ENCODE measurements at regions not wholly inside any gene's neighbourhood (a gene's known extent, or its start where the extent isn't known, plus 50 kb on each side); places are given as distances from the start of the nearest gene placed in this dataset.

- Histone ChIP-seq H3K4me3 (ENCODE audit: low read length) (no peak overlapping the region), H3K9ac (ENCODE audit: low read length) (no peak overlapping the region), H3K9me3 (ENCODE audit: control insufficient read depth, low read length) (no peaks in the 10 kb centered on the region), H3K4me1 (ENCODE audit: control insufficient read depth, insufficient read depth, low read length) (peaks cover 21% of the 10 kb centered on the region), H3K27me3 (replicated peaks; ENCODE audit: control insufficient read depth, insufficient read depth, low read length) (no peaks in the 10 kb centered on the region), H3K36me3 (ENCODE audit: control insufficient read depth, insufficient read depth, low read length, severe bottlenecking) (no peaks in the 10 kb centered on the region)
- no peak for DNase-seq (ENCODE audit: low read depth)
These were observed 187.0 kb upstream of the EDNRB start for GRCh38 chr13:78105656-78106055.

- Histone ChIP-seq H3K9me3 (ENCODE audit: control insufficient read depth, low read length) (no peaks in the 10 kb centered on the region), H3K27me3 (replicated peaks; ENCODE audit: control insufficient read depth, insufficient read depth, low read length) (no peaks in the 10 kb centered on the region), H3K4me3 (ENCODE audit: low read length) (no peak overlapping the region), H3K9ac (ENCODE audit: low read length) (peak overlapping the region; percentile 4), H3K4me1 (ENCODE audit: control insufficient read depth, insufficient read depth, low read length) (peaks cover 21% of the 10 kb centered on the region), H3K36me3 (ENCODE audit: control insufficient read depth, insufficient read depth, low read length, severe bottlenecking) (no peaks in the 10 kb centered on the region)
- no peak for DNase-seq (ENCODE audit: low read depth)
These were observed 185.3 kb upstream of the EDNRB start for GRCh38 chr13:78103936-78104335.

GRCh38 chr13:78102741-78103140, 184.1 kb upstream of the EDNRB start:
- H3K4me3 ChIP-seq (ENCODE audit: low read length): peak overlapping the region; percentile 36
- peak overlapping the region; percentile 64 for H3K9ac ChIP-seq (ENCODE audit: low read length)
- no peaks in the 10 kb centered on the region for H3K27me3 ChIP-seq (replicated peaks; ENCODE audit: control insufficient read depth, insufficient read depth, low read length)
- H3K36me3 ChIP-seq (ENCODE audit: control insufficient read depth, insufficient read depth, low read length, severe bottlenecking): no peaks in the 10 kb centered on the region
- H3K4me1 ChIP-seq (ENCODE audit: control insufficient read depth, insufficient read depth, low read length): peaks cover 21% of the 10 kb centered on the region
- no peak for DNase-seq (ENCODE audit: low read depth)
- H3K9me3 ChIP-seq (ENCODE audit: control insufficient read depth, low read length): no peaks in the 10 kb centered on the region

GRCh38 chr13:78102121-78102677, 183.6 kb upstream of the EDNRB start:
- H3K9ac ChIP-seq (ENCODE audit: low read length): peak overlapping the region; percentile 64
- no peaks in the 10 kb centered on the region for H3K27me3 ChIP-seq (replicated peaks; ENCODE audit: control insufficient read depth, insufficient read depth, low read length)
- DNase-seq (ENCODE audit: low read depth): peak; percentile 83
- no peaks in the 10 kb centered on the region for H3K36me3 ChIP-seq (ENCODE audit: control insufficient read depth, insufficient read depth, low read length, severe bottlenecking)
- H3K9me3 ChIP-seq (ENCODE audit: control insufficient read depth, low read length): no peaks in the 10 kb centered on the region
- H3K4me1 ChIP-seq (ENCODE audit: control insufficient read depth, insufficient read depth, low read length): peaks cover 21% of the 10 kb centered on the region
- peak overlapping the region; percentile 36 for H3K4me3 ChIP-seq (ENCODE audit: low read length)

- Histone ChIP-seq H3K27me3 (replicated peaks; ENCODE audit: control insufficient read depth, insufficient read depth, low read length) (no peaks in the 10 kb centered on the region), H3K9me3 (ENCODE audit: control insufficient read depth, low read length) (no peaks in the 10 kb centered on the region), H3K9ac (ENCODE audit: low read length) (no peak overlapping the region), H3K36me3 (ENCODE audit: control insufficient read depth, insufficient read depth, low read length, severe bottlenecking) (no peaks in the 10 kb centered on the region), H3K4me1 (ENCODE audit: control insufficient read depth, insufficient read depth, low read length) (peaks cover 21% of the 10 kb centered on the region), H3K4me3 (ENCODE audit: low read length) (no peak overlapping the region)
- no peak for DNase-seq (ENCODE audit: low read depth)
These were observed 181.9 kb upstream of the EDNRB start for GRCh38 chr13:78100486-78100885.

- DNase-seq (ENCODE audit: low read depth): no peak
- Histone ChIP-seq H3K27me3 (replicated peaks; ENCODE audit: control insufficient read depth, insufficient read depth, low read length) (no peaks in the 10 kb centered on the region), H3K4me3 (ENCODE audit: low read length) (no peak overlapping the region), H3K4me1 (ENCODE audit: control insufficient read depth, insufficient read depth, low read length) (peaks cover 10% of the 10 kb centered on the region), H3K36me3 (ENCODE audit: control insufficient read depth, insufficient read depth, low read length, severe bottlenecking) (no peaks in the 10 kb centered on the region), H3K9me3 (ENCODE audit: control insufficient read depth, low read length) (no peaks in the 10 kb centered on the region), H3K9ac (ENCODE audit: low read length) (no peak overlapping the region)
These were observed 179.6 kb upstream of the EDNRB start for GRCh38 chr13:78098249-78098648.

GRCh38 chr13:78096221-78096620, 177.6 kb upstream of the EDNRB start:
- Histone ChIP-seq H3K4me3 (ENCODE audit: low read length) (no peak overlapping the region), H3K36me3 (ENCODE audit: control insufficient read depth, insufficient read depth, low read length, severe bottlenecking) (no peaks in the 10 kb centered on the region), H3K9ac (ENCODE audit: low read length) (no peak overlapping the region), H3K4me1 (ENCODE audit: control insufficient read depth, insufficient read depth, low read length) (no peaks in the 10 kb centered on the region), H3K9me3 (ENCODE audit: control insufficient read depth, low read length) (no peaks in the 10 kb centered on the region), H3K27me3 (replicated peaks; ENCODE audit: control insufficient read depth, insufficient read depth, low read length) (no peaks in the 10 kb centered on the region)
- no peak for DNase-seq (ENCODE audit: low read depth)

GRCh38 chr13:78087966-78088678, 169.5 kb upstream of the EDNRB start:
- H3K9ac ChIP-seq (ENCODE audit: low read length): no peak overlapping the region
- H3K9me3 ChIP-seq (ENCODE audit: control insufficient read depth, low read length): no peaks in the 10 kb centered on the region
- no peak overlapping the region for H3K4me3 ChIP-seq (ENCODE audit: low read length)
- DNase-seq (ENCODE audit: low read depth): no peak
- H3K27me3 ChIP-seq (replicated peaks; ENCODE audit: control insufficient read depth, insufficient read depth, low read length): no peaks in the 10 kb centered on the region
- H3K4me1 ChIP-seq (ENCODE audit: control insufficient read depth, insufficient read depth, low read length): peaks cover 18% of the 10 kb centered on the region
- no peaks in the 10 kb centered on the region for H3K36me3 ChIP-seq (ENCODE audit: control insufficient read depth, insufficient read depth, low read length, severe bottlenecking)

- Histone ChIP-seq H3K9ac (ENCODE audit: low read length) (peak overlapping the region; percentile 50), H3K9me3 (ENCODE audit: control insufficient read depth, low read length) (peaks cover 20% of the 10 kb centered on the region), H3K4me1 (ENCODE audit: control insufficient read depth, insufficient read depth, low read length) (peaks cover 18% of the 10 kb centered on the region), H3K4me3 (ENCODE audit: low read length) (peak overlapping the region; percentile 65), H3K27me3 (replicated peaks; ENCODE audit: control insufficient read depth, insufficient read depth, low read length) (no peaks in the 10 kb centered on the region), H3K36me3 (ENCODE audit: control insufficient read depth, insufficient read depth, low read length, severe bottlenecking) (no peaks in the 10 kb centered on the region)
- DNase-seq (ENCODE audit: low read depth): peak; percentile 15
These were observed 167.0 kb upstream of the EDNRB start for GRCh38 chr13:78085434-78086225.

- peaks cover 18% of the 10 kb centered on the region for H3K4me1 ChIP-seq (ENCODE audit: control insufficient read depth, insufficient read depth, low read length)
- H3K36me3 ChIP-seq (ENCODE audit: control insufficient read depth, insufficient read depth, low read length, severe bottlenecking): no peaks in the 10 kb centered on the region
- no peak overlapping the region for H3K4me3 ChIP-seq (ENCODE audit: low read length)
- peaks cover 23% of the 10 kb centered on the region for H3K9me3 ChIP-seq (ENCODE audit: control insufficient read depth, low read length)
- H3K27me3 ChIP-seq (replicated peaks; ENCODE audit: control insufficient read depth, insufficient read depth, low read length): no peaks in the 10 kb centered on the region
- no peak overlapping the region for H3K9ac ChIP-seq (ENCODE audit: low read length)
- no peak for DNase-seq (ENCODE audit: low read depth)
These were observed 165.8 kb upstream of the EDNRB start for GRCh38 chr13:78084401-78084800.

GRCh38 chr13:78078168-78078567, 159.5 kb upstream of the EDNRB start:
- Histone ChIP-seq H3K27me3 (replicated peaks; ENCODE audit: control insufficient read depth, insufficient read depth, low read length) (no peaks in the 10 kb centered on the region), H3K4me3 (ENCODE audit: low read length) (no peak overlapping the region), H3K36me3 (ENCODE audit: control insufficient read depth, insufficient read depth, low read length, severe bottlenecking) (no peaks in the 10 kb centered on the region), H3K9me3 (ENCODE audit: control insufficient read depth, low read length) (peaks cover 23% of the 10 kb centered on the region), H3K4me1 (ENCODE audit: control insufficient read depth, insufficient read depth, low read length) (no peaks in the 10 kb centered on the region), H3K9ac (ENCODE audit: low read length) (no peak overlapping the region)
- peak; percentile 2 for DNase-seq (ENCODE audit: low read depth)
